ENCODE measurements at regions not wholly inside any gene's neighbourhood (a gene's known extent, or its start where the extent isn't known, plus 50 kb on each side); places are given as distances from the start of the nearest gene placed in this dataset.

DNA sequence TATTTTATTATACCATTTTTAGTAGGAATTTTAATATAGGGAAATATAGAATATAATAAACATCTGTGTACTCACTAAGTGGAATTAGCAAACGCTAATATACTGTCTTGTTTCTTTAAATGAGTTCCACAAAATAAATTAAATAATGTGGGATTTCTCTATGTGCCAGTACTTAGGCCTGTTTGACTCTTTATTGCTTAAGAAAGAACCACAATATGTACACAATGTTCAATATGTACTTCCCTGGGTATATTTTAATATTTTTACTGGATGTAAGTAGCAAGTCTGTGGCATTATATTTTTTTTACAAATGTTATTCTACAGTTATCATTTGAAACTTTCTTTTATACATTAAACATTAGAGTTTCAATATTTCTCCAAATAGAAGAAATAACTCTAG lies 92.5 kb upstream of the CARD18 start:
- TF ChIP-seq, protein P1, sequence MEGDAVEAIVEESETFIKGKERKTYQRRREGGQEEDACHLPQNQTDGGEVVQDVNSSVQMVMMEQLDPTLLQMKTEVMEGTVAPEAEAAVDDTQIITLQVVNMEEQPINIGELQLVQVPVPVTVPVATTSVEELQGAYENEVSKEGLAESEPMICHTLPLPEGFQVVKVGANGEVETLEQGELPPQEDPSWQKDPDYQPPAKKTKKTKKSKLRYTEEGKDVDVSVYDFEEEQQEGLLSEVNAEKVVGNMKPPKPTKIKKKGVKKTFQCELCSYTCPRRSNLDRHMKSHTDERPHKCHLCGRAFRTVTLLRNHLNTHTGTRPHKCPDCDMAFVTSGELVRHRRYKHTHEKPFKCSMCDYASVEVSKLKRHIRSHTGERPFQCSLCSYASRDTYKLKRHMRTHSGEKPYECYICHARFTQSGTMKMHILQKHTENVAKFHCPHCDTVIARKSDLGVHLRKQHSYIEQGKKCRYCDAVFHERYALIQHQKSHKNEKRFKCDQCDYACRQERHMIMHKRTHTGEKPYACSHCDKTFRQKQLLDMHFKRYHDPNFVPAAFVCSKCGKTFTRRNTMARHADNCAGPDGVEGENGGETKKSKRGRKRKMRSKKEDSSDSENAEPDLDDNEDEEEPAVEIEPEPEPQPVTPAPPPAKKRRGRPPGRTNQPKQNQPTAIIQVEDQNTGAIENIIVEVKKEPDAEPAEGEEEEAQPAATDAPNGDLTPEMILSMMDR (IDR thresholded peaks at IDR 0.05; ENCODE audit: poor library complexity, severe bottlenecking) = no peak
- no peak for TF ChIP-seq SMC3 (conservative IDR thresholded peaks at IDR 0.05; ENCODE audit: poor library complexity)
- no peak for TF ChIP-seq RAD21 (conservative IDR thresholded peaks at IDR 0.05)
- no peak for TF ChIP-seq EZH2 (IDR thresholded peaks at IDR 0.05; ENCODE audit: borderline replicate concordance, insufficient read depth, low read length, poor library complexity, severe bottlenecking)
- no peak for TF ChIP-seq POLR2AphosphoS5 (IDR thresholded peaks at IDR 0.05)
- TF ChIP-seq EP300 (conservative IDR thresholded peaks at IDR 0.05; ENCODE audit: poor library complexity, severe bottlenecking) = no peak
- TF ChIP-seq MXI1 (conservative IDR thresholded peaks at IDR 0.05; ENCODE audit: poor library complexity, severe bottlenecking) = no peak
- TF ChIP-seq, protein P2, sequence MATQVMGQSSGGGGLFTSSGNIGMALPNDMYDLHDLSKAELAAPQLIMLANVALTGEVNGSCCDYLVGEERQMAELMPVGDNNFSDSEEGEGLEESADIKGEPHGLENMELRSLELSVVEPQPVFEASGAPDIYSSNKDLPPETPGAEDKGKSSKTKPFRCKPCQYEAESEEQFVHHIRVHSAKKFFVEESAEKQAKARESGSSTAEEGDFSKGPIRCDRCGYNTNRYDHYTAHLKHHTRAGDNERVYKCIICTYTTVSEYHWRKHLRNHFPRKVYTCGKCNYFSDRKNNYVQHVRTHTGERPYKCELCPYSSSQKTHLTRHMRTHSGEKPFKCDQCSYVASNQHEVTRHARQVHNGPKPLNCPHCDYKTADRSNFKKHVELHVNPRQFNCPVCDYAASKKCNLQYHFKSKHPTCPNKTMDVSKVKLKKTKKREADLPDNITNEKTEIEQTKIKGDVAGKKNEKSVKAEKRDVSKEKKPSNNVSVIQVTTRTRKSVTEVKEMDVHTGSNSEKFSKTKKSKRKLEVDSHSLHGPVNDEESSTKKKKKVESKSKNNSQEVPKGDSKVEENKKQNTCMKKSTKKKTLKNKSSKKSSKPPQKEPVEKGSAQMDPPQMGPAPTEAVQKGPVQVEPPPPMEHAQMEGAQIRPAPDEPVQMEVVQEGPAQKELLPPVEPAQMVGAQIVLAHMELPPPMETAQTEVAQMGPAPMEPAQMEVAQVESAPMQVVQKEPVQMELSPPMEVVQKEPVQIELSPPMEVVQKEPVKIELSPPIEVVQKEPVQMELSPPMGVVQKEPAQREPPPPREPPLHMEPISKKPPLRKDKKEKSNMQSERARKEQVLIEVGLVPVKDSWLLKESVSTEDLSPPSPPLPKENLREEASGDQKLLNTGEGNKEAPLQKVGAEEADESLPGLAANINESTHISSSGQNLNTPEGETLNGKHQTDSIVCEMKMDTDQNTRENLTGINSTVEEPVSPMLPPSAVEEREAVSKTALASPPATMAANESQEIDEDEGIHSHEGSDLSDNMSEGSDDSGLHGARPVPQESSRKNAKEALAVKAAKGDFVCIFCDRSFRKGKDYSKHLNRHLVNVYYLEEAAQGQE (IDR thresholded peaks at IDR 0.05; ENCODE audit: borderline replicate concordance) = no peak
